ENCODE measurements at regions not wholly inside any gene's neighbourhood (a gene's known extent, or its start where the extent isn't known, plus 50 kb on each side); places are given as distances from the start of the nearest gene placed in this dataset.
A peak's percentile ranks its signal among the peaks of the same experiment; 100 is the strongest.

DNA sequence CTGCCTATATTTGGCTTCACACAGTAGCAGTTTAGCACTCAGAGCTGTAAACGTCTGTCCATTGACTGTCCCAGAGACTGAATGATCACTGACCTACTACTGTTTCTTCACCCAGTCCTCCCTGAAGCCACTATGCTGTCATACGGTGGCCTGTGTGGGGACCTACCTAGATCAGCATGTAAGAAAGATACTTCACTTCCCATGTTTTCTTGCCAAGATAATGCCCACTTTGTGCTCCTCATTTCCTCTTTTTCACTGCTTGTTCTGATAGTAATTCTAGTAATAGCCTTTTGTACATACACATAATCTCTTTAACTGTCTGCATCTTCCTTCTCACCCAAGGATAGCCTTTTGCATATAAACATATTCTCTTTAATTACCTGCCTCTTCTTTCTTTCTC lies 109.9 kb upstream of the TIAM2 start:
- no peak for DNase-seq

DNA sequence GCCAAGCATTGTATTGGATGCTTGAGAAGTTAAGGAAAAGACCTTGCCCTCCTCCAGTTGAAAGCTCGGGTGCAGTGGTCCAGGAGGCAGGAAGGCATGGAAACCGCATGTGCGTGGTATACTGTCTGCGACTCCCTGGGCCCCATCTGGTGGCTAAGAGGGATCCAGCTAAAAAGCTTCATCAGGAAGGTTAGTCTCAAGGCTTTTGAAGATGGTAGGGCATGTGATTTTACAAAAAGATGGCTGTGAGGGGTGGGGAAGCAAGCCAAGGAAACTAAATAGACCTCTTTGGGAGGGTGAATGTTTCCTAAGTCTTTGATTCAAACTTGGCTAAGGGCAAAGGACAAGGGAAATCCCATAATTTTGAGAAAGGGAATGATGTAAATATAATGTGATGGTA lies 109.1 kb upstream of the TIAM2 start:
- DNase-seq = no peak

DNA sequence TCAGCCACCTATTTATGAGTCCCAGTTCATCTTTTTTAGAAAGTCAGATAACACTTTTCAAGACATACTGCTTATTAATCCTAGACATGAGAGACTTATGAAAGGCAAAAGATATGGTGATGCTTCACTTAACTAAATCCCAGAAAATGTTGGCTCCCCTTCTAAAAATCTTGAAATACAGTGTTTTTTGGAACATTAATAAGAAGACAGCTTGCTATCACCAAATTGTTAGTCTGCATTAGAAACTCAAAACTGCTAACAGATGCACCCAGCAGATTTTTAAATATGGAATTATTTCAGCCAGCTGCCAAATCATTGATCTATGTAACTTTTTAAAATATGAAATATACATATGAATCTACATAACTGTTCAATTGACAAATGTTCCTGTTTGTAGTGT lies 108.6 kb upstream of the TIAM2 start:
- DNase-seq = no peak

DNA sequence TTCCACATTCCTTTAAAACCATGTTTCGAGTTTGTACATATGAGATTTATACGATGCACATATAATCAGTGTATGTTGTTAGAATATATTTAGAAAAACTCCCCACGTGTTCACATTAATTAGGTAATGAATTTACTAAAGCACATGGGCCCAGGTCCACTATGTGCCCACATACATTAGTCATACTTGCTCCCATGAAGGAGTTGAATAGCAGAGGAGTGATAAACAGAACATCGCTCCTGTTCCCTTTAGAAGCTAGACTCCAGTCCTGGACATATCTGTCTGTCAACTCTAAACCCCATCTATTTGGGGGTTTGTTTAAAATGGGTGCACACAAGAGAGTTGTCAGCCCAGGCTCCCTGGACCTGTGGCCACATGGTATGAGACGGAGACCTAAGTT lies 108.1 kb upstream of the TIAM2 start:
- DNase-seq = no peak

DNA sequence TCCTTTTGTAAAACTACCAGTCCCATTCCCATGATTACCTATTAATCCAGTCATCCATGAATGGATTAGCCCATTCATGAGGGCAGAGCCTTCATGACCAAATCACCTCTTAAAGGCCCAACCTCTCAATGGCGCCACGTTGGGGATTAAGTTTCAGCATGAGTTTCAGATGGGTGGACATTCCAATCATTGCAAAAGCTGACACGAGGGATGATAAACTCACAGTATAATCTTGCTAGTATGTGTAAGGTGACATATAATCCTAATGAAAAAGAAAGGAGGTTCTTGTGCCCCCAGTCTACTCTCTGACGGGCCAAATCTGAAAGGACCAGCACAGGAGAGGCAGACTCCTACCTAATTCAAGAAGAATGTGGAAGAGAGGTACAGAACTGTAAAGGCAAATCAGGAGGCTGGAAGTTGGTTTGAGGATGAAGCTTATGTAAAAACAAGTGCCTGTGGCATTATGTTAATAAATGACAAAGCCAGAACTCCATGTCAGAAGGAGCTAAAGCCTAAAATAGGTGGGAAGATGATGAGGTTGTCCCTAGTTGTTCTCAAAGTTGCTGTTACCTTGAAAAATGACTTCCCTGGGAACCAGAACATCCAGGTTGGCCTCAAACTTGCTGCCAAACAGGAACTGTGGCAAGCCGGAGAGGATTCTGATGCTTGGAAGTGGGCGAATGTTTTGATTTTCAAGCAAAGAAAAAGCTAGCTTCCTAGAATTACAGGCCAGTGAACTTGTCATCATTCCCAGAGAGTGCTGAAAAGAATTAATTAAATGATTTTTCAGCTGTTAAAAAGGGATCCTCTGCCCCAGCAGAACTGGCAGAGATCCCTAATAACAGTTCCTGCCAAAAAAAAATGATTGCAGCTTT lies 106.5 kb upstream of the TIAM2 start:
- peak; percentile 19 for DNase-seq

DNA sequence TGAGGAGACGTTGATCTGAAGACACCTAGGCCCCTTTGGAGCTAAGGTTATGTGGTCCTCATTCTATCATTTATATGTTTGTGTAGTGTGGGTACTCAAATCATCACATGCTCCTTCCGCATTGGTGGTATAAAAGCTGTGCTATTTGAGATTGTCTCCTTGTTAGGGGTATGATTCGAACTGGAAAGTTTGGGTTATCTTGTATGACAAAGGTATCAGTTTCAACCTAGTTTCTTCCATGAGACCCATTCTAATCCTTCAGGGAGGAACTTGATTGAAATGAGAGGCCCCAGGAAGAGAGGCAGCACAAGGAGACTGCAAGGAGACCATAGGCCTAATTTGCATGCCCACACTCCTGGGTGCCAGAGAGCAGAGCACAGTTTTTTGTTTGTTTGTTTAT lies 104.2 kb upstream of the TIAM2 start:
- DNase-seq = no peak

DNA sequence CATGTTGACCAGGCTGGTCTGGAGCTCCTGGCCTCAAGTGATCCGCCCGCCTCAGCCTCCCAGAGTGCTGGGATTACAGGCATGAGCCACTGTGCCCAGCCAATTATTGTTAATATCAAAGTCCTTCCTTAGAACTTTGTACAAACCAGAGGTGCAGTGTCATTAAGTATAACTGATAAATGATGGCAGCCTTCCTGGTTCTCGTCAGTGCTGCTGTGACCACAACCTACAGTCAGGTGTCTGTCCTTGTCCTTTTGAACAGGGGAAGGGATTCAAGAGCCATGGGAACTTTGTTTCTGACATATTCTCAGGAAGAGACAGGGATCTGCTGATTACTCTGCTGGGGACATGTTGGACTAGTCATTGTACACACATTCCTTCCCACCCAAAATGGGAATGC lies 103.2 kb upstream of the TIAM2 start:
- DNase-seq = no peak

DNA sequence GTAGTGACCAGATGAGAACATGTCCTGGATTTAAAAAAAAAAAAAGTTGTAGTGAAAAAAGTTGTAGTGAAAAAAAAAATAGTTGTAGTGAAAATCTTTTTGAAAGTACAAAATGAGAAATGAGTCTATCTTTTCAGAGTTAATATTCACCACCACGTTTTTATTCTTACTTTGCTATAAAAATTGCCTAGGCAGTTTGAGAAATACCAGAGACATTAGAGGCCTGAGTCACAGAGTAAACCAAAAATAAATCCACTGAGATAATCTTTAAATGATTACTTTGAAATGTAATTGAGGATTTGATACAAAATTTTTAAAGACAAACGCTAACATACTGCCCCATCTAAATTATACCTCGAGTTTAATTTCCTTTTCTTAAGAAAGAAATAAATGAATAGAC lies 101.2 kb upstream of the TIAM2 start:
- DNase-seq = no peak

DNA sequence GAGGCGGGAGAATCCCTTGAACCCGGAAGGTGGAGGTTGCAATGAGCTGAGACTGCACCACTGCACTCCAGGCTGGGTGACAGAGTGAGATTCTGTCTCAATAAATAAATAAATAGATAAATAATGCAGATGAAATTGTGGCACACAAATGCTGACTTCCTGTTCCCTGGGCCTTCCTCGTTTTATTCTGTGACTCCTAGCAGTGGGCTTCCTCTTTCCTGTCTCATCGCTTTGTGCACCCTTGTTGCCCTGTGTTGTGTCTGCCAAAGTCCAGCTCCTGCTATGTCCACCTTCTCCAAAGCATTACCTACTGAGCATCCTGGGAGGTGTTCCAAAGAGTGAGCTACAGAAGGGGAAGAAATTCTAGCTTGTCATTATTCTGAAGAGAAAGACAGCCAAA lies 100.2 kb upstream of the TIAM2 start:
- no peak for DNase-seq

DNA sequence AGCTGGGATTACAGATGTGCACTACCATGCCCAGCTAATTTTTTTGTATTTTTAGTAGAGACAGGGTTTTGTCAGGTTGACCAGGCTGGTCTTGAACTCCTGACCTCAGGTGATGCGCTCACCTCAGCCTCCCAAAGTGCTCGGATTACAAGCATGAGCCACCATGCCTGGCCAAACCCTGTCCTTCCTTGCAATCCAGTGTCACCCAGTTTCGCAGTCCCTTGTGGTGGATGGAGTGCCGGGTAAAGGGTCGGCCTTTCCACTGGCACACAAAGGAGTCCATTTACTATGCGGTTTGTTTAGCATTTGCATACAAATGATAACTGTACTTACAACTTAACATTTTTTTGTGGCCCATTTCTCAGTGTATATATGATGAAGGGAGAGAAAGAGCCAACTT lies 99.3 kb upstream of the TIAM2 start:
- DNase-seq = no peak

DNA sequence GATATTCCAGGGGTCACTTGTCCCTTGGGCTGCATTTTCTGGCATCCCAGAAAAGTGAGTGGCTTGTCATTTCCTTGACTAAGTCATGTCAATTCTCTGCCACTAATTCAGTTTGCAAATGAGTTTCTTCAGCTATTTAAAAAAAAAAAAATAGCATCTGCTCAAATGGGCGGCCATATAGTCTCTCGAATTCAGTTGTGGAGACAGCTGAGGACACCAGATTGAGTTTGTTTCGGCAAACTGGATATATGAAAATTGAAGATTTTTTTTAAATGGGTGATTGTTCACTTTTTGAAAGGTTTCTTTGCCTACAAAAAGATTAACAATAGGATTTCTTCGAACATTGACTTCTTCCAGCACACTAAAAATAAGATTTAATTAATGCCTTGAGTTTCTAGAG lies 96.3 kb upstream of the TIAM2 start:
- no peak for DNase-seq

DNA sequence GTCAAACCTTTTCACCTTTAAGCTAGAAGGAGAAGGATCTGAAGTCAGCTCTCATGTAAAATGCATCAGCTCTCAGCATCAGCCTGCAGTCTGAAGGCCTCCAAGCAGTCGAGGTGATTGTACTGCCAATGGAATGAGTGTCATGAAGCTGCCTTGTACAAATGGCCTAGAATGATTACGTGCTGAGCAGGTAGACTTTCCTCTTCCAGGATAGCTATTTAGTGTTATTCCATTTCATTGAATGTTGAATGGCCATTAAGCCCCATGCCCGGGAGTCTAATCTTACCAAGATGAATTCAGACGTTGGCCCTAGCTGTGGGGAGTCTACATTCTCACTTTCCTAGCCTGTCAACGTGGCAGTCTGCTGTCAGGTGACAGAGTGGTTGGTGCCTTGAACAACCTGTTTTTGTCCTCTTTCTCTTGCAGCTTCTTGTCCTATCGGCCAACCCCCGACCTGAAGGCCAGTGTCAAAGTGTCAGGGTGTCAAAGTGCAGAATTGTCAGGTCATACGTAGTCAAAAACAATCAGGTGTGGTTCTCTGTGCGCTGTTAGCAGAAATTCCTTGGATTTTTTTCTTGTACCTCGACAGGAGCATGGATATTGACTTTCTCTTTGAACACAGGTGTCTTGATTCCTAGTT lies 95.2 kb upstream of the TIAM2 start:
- no peak for DNase-seq

DNA sequence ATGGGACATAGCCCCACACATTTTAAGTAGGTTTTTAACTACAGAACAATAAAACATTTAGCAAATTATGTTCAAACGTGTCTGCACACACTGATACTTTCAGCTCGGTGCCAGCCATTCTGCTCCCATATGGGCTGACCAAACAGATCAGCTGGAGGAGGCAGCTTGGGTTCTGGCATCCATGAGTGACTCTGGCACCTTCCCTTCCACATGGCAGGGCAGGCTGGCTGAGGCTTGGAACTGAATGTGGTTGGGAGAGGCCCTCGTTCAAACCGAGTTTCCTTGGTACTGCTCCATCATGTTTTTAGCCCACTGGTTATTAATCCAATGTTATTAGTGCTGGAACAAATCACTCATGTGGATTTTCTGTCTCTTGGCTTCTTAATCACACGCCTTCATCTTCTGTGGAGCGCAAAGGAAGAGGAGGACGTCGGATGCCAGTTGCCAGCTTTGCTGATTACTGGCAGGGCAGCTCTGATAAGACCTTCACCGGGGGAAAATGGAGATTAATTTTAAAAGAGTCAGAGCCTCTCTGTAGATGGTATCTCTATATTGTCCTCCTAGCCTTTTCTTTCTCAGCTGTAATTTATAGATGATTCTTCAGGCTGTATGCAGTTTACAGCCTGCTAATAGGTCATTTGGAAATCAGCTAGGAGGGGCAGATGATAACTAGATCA lies 93.1 kb upstream of the TIAM2 start:
- DNase-seq = no peak

DNA sequence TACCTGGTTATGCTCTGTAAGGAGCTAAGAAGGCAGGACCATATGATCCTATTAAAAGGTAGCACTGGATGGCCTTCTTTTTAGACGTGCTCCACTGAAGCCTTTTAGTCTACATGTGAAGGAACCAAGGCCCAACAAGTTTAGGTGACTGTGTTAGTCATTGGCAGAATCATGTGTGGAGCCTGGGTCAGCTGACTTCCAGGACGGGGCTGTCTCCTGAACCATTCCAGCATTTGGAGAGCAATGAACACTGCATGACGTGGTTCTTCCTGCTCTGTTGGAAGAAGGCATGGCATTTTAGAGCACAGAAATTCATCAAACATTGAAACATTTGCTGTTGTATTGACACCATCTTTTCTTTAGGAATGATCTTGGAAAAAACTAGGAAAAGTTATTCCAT lies 87.8 kb upstream of the TIAM2 start:
- DNase-seq = no peak

DNA sequence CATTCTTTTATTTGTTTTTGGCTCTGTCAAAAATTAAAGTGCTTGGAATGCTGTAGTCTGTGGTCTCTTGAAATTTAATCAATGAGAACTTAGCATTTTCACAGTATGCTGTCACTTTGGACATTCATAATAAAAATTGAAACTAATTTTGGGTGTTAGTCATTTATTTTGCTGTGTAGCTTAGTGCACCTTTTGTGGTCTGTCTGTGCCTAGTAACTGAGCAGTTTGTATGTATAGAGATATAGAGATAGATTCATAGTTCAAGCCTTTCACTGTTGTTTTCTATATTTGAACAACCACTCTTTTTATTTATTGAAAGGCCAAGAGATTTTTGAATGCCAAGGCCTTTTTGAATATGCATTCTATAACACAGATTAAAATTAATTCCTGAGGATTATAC lies 86.4 kb upstream of the TIAM2 start:
- no peak for DNase-seq

DNA sequence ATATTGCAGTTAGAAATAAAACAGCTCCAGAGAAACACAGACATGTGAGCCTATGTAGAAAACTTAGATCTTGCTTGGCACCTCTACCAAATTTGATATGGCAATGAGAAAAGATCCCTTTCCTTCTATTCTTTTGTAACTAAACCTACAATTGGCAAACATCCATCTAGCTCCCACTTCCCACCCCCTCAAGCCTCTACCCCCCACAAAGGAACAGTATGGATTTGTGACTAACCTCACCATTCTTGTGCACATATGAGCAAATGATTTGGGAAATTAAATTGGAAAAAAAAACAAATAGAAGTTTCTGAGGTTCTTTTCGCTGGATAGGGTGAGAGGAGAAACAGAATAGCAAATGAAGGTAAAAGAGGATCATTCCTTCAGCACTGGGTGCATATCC lies 85.8 kb upstream of the TIAM2 start:
- no peak for DNase-seq

DNA sequence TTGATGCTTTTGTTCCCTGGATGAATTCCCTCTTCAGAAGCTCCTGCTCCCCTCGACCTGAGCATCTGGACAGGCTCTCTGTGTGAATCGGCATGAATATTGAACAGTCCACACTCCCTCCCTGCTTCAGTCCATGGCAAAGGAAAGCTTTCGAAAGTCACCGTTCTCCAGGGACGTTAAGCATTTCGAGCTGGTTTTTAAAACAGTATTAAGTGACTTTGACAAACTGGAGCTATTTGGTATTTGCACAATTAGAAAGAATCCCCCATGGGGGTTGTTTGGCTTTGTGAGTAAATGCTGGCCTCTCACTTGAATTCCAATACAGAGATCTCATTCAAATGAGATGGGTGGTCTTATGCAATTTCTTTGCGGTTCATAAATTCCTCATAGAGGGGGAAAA lies 85.3 kb upstream of the TIAM2 start:
- DNase-seq = peak; percentile 71

DNA sequence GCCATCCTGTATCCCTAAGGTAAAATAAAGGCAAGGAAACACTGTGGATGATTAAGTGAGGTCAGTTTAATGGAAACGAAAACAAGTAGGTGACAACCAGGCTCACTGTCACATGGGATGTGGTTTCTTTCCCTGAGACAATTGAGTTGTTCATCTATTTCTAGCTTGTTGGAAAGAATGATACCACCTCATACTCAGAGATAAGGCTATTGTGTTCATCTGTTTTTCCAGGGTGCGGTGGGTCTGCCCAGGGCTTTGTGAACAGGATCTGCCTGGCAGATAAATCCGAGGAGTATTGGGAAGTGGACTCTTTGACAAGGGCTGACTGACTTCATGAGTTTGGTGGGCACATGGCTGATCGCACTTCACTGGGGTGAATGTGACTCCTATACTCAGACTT lies 80.8 kb upstream of the TIAM2 start:
- DNase-seq = no peak

DNA sequence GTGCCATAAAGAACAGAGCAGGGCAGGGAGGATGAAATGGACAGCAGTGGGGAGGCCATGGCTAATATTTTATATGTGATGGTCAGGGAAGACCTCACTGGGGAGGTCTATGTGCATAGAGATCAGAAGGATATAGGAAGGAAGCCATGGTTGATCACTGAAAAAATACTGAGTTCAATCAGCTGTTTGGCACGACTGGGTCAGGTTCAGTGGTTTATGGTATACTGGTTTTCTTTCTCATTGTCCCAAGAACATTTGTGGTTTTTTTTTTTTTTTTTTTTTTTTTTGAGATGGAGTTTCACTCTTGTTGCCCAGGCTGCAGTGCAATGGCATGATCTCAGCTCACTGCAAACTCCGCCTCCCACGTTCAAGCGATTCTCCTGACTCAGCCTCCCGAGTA lies 78.3 kb upstream of the TIAM2 start:
- DNase-seq = no peak

DNA sequence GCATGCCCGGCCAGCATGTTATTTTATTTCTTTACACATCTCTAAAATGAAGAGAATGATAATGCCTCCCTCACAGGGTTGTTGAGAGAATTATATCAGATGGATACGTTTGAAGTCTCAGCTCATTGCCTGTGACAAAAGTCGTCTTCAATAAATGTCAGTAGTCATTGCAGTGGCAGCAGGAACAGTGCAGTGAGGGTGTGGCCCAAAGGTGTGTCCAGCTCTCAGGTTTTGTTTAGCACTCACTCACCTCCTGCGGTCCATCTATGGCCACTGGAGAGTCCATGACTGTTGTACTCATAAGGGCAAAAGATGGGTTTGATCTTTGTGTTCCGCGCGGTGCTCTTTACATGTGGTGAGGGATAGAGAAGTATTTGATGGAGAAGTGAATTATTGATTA lies 77.2 kb upstream of the TIAM2 start:
- no peak for DNase-seq

DNA sequence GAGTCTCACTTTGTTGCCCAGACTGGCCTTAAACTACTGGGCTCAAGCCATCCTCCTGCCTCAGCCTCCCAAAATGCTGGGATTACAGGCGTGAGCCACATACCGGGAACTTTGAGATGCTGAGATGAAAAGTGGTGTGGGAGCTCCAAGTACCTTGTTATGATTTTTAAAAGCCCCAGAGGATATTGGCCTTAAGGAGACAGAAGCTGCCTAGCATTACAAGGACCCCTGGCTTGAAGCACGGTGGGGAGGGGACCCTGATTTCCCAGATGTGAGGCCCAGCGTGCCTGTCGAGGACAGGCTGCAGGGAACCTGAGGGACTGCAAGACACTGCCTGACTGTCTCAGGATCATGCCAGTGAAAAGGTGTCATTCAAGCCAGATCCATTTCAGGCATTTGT lies 75.3 kb upstream of the TIAM2 start:
- no peak for DNase-seq

DNA sequence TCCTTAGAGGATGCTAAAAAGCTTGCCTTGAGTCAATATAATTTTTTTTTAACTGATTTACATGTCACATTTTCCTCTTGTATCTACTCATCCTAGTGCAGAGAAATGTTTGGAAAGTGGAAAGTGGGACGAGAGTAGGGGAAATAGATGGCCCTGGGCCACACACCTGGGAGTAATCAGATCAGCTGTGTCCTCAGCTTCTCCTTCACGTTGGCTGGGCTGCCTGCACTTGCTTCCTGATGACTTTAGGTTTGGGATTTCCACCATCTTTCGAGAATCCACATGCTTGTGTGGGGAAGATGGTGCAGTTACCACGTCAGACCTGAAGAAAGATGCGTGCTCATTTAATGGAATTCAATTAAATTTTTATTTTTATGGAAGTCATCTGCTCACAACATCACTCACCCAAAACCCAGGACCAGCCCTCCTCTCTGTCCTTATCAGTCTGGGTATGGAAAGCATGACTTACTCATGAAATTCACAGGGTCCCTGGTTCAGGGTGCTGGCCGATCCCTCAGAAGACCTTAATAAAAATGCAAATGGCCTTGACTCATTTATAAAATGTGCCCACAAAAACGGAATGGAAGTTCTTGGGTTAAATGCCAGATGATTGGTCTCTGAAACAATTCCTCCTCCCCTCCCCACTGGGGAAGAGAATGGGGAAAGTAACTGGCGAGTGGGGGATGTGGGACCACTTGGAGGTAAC lies 74.5 kb upstream of the TIAM2 start:
- no peak for DNase-seq

DNA sequence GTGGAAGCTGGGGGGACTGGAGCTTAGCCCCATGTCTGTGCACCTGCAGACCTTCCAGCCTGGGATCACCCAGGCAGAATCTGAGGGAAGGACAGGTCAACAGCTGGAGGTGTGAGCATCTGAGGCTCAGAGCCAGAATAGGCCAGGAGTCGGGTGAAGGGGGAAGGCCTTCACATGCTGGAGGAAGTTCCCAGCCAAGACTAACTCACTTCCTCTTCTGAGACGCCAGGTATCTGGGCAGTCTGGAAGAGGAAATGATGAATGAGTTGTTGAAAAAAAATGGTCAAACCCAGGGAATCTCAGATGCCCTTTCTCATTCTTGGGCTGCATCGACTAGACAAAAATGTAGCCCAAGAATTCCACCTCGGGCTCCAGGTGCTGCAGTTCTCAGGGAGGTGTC lies 73.6 kb upstream of the TIAM2 start:
- DNase-seq = no peak

Data from eye (tissue), 1 donor.